HG03460 (cell line): ENCODE measurements at regions not wholly inside any gene's neighbourhood (a gene's known extent, or its start where the extent isn't known, plus 50 kb on each side); places are given as distances from the start of the nearest gene placed in this dataset.

ENCODE experiments used
- ATAC-seq: cut with Tn5 transposase; IDR thresholded peaks from one replicate; pipeline ENCODE4 v1.9.1; 2021; ENCODE audit not compliant: unreplicated experiment

- ATAC-seq: peak; percentile 40
These were observed 57.6 kb upstream of the BOLA1 start for GRCh38 chr1:149841597-149842238.

GRCh38 chr1:149842458-149843064 is 56.8 kb upstream of the BOLA1 start:
- peak; percentile 59 for ATAC-seq

GRCh38 chr1:149843431-149844041 is 55.8 kb upstream of the BOLA1 start:
- ATAC-seq: no peak

DNA sequence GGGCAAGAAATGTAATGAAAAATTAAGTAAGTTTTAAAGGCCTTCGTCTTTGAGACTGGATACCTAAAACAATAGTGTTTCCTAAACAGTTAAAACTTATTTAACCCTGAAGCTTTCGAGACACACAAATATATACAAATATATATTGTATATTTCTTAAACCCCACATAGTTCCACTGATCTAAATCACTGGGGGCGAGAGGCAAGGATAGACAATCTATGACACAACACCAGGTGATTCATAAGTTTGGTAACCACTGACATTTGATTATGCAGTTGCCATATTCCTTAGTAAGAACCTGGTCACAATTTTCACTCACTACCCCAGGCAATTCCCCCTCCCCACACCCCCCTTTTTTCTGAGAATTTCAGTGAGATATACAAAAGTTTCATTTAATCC is 55.3 kb upstream of the BOLA1 start:
- ATAC-seq: no peak

DNA sequence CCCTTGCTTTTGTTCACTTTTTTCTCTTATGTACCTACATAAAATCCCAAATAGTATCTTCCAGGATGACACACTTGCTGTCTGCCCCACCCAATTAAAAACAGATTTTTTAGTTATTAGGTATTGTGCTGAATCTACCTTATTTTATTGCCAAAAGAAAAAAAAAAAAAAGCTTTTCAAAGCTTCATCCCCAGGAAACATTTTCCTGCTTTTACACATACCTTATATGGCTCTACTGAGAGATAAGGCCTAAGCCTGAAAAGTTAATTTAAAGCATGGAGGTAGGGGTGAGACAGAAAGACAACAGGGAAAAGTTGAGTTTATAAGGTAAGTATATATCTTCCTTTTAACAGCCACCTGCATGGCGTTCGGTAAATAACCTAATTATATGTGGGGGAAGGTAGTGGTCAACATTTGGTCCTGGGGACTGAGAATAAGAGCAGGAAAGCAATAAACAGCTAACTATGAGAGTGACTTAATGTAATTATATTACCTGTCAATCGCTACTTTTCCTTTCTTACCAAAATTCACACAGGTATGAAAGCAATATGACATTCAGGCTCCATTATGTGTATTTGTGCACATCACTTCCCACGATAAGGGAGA is 54.6 kb upstream of the BOLA1 start:
- ATAC-seq: no peak

GRCh38 chr1:149845416-149845815 is 54.0 kb upstream of the BOLA1 start:
- ATAC-seq: no peak

GRCh38 chr1:149846042-149846441 is 53.3 kb upstream of the BOLA1 start:
- ATAC-seq: no peak

GRCh38 chr1:149846593-149847466 is 52.5 kb upstream of the BOLA1 start:
- ATAC-seq: no peak

DNA sequence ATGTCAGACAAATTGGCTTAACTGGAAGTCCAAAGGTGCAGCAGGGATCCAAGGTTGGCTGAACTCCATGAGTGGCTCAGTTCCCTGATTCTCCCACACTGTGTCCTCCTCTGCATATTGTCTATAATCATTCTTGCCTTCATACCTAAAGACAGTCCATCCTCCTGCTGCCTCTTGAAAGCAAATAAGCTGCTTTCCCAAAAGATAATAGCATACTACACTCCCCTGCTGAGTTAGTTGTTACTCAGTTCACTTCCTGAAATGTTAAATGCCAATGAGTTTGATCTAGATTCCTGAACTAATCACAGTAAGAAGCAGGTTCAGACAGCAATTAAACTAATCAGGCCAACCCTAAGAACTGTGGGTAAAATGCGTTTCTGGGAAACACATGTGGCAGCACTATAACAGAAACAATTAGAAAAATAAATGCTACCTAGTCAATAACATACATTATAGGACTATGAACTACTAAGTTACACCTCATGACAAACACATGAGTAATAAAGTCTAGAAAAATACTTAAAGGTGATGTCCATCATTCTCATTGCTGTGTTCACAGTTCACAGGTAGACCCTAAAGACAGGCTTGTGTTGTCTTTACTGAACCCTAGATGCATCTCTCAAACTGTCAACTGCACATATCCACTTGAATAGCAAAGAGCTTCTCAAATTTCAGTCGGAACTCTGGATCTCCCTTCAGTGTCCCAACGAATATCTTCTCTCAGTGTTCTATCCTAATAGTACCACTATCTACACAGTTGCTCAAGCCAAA is 50.8 kb upstream of the BOLA1 start:
- no peak for ATAC-seq

DNA sequence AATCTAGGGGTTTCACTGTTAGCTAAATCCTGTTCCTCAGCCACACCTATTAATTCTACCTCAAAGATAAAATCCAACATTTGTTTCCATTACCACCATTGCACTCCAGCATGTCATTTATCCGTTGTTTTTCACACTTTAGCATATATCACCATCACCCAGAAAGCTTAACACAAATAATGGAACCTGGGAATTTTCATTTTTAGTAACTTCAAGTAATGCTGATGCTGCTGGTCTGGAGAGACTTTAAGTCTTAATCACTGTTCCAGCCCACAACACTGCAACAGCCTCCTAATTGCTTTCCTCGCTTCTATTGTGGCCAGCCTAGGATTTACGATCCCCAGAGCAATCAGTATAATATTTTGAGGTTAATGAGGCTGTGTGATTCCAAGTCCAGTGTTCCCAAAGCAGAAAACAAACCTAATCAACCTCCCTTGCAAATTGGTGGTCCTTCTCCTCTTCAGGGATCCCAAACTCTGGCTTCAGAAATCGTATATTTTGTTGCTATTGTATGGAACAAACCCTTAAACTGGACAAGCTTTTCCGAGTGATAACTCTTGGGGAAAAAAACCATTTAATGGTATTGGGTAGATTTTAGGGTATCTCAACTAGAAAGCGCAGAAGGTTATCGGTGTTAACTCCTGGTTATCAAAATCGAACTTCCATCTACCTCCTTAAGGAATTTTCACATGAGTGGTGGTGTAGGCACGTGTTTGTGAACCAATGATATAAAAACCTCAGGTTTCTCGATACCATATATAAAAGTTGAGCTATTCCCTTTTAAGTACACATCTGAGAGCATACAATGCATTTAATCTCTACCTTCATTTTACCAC is 50.0 kb upstream of the BOLA1 start:
- ATAC-seq: no peak
